GM18951 (cell line): ENCODE measurements at regions not wholly inside any gene's neighbourhood (a gene's known extent, or its start where the extent isn't known, plus 50 kb on each side); places are given as distances from the start of the nearest gene placed in this dataset.

ENCODE experiments used
- POLR2A ChIP-seq: IDR thresholded peaks from 4 replicates; pipeline ENCODE4 v1.6.1; 2011; ENCODE audit warnings: mild to moderate bottlenecking; ENCODE audit not compliant: insufficient read length, insufficient read depth; ENCODE audit errors: extremely low read depth
- in situ Hi-C: fragments of 300-500 bp; cut with MboI; formaldehyde crosslinking; loops from one replicate; pipeline ENCODE4 v1.12.0; 2022; ENCODE audit warnings: low sequenced_read_pairs, mixed read lengths, inconsistent platforms; ENCODE audit not compliant: unreplicated experiment

DNA sequence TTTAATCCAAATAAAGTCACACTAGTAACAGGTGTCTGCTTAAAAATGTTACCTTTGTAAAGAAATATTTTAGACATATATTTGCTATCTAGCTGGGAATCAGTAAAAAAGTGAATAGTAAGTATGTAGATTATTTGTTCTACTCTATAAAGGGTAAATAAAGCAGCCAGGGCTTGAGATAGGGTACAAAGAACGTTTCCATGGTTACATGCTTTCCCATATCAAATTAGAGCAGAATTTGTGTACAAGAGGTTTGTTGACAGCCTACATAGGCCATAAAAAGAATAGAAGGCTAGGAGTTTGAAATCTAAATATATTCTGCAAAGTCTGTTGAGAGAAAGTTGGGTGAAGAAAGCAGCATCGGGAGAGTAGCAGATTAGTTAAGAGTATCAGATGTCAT, 160.9 kb upstream of the POU5F2 start:
- no peak for TF ChIP-seq POLR2A
- in situ Hi-C loops = no loop called here

- no peak for TF ChIP-seq POLR2A
- in situ Hi-C loops = no loop called here
These were observed 157.7 kb upstream of the POU5F2 start for GRCh38 chr5:93899026-93899600.

- in situ Hi-C loops = no loop called here
- TF ChIP-seq POLR2A = no peak
These were observed 153.4 kb upstream of the POU5F2 start for GRCh38 chr5:93894601-93895354.

DNA sequence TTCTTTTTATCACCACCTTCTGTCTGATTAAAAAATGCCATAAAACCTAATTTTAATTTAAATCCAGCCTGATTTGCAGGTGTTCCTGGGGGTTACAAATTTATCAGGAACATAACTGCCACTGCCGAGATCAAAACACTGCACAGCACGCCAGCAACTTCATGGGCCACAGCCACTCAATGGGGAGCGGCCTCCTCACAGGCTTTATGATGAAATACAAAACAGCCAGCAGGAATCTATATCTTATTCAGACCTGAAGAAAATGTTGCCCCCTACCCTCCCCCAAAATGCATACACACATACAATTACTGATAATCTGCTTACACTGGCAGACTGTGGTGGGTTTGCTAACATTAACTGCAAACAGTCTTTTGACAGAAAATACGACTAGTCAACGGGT, 151.7 kb upstream of the POU5F2 start:
- no peak for TF ChIP-seq POLR2A

DNA sequence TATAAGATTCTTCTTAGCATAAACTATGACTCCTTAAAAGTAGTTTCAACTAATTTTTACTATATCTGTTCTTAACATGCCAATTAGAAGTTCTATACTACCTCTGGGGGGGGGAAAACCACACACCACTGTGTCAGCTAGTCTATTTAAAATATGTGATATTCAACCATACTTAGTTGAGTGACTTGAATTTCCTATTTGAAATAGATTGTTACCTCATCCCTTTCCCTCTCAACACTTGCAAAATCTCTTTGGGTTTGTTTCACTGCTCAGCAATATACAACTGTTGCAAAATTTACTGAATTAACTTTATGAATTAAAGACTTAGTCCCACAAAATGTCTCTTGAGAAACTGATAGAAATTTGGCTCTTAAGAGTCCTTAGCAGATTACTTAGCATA, 151.1 kb upstream of the POU5F2 start:
- TF ChIP-seq POLR2A = no peak
- in situ Hi-C loops = no loop called here

More for the DNA sequence above, 151.7 kb upstream of the POU5F2 start:
- in situ Hi-C loops = no loop called here

GRCh38 chr5:93891491-93892480, 150.4 kb upstream of the POU5F2 start:
- in situ Hi-C loops = no loop called here
- no peak for TF ChIP-seq POLR2A

GRCh38 chr5:93890657-93891056, 149.3 kb upstream of the POU5F2 start:
- in situ Hi-C loops = no loop called here
- no peak for TF ChIP-seq POLR2A

GRCh38 chr5:93887678-93888077, 146.3 kb upstream of the POU5F2 start:
- in situ Hi-C loops = no loop called here
- no peak for TF ChIP-seq POLR2A

GRCh38 chr5:93886917-93887361, 145.5 kb upstream of the POU5F2 start:
- in situ Hi-C loops = no loop called here
- TF ChIP-seq POLR2A = no peak

DNA sequence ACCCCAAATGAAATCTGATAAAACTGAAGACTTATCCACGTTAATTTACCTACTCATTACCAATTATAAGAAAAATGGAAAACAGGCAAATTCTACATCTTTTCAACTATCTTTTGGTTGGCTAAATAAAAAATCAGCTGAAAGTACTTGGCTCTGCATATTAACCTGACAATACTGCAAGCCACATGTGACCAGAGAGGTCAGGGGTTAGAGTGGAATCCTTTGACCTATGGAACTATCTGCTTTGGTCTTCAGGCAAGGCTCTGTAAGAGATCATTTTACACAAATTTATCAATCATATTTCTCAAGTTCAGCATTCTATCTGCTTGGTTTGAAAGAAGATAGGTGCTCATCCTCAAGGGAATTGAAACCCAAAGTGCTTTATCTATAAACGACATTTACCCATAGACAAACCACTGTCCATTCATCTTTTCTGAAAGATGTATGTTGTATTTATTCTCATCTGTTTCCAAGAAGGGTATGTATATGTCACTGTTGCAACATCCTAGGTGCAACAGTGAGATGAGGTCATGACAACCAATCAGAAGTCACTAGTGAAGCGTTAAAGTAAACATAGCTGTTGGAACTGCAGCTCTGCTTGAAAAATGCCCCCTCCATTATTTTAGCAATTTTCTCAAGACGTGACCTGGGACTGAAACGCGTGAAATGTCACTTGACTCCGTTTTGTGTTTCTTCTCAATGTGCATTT, 144.9 kb upstream of the POU5F2 start:
- no peak for TF ChIP-seq POLR2A
- in situ Hi-C loops = no loop called here

- in situ Hi-C loops = no loop called here
These were observed 142.9 kb upstream of the POU5F2 start for GRCh38 chr5:93884254-93884653.

GRCh38 chr5:93883459-93883858, 142.1 kb upstream of the POU5F2 start:
- in situ Hi-C loops = no loop called here
- TF ChIP-seq POLR2A = no peak

More at GRCh38 chr5:93884254-93884653, 142.9 kb upstream of the POU5F2 start:
- no peak for TF ChIP-seq POLR2A

DNA sequence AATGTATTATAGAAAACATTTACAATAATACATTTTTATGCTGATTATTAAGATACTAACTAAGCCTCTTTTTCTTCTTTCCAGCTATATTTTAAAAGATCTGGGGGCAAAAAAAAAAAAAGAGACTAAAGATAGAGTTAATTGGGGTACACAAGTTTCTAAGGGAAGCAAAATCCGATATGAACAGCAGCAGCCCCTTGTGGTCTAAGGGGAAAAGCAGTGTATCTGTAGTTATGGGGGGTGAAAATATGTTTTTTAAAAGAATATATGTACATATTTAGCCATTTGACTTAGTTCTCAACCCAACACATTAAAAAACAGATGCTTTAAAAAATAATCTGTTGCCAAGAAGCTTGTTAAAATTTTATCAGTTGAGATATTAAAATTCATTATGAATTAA, 134.3 kb upstream of the POU5F2 start:
- in situ Hi-C loops = no loop called here
- no peak for TF ChIP-seq POLR2A
